Calu3 (cell line): ENCODE measurements at regions not wholly inside any gene's neighbourhood (a gene's known extent, or its start where the extent isn't known, plus 50 kb on each side); places are given as distances from the start of the nearest gene placed in this dataset.

Experiments used
- BruUV-seq: library from RNA; stranded (reverse); fragments of 400-500 nt; replicated peaks from 2 replicates; lab custom pipeline; 2021; lab: Mats Ljungman, UMichigan
- CTCF ChIA-PET: fragments of 300-600 bp; sonication (Branson Sonifier 250); formaldehyde crosslinking; loops from one replicate; lab custom pipeline; 2022; ENCODE audit warnings: antibody characterized with exemption; lab: Charles Lee
- DNase-seq: peaks from one replicate; pipeline ENCODE4 v3.0.0; 2022
- H3K27ac Mint-ChIP-seq: one replicate; pipeline ENCODE4 v1.8.0; 2022; ENCODE audit warnings: mixed read lengths; ENCODE audit not compliant: unreplicated experiment
- H3K27me3 Mint-ChIP-seq: one replicate; pipeline ENCODE4 v1.8.0; 2022; ENCODE audit warnings: mixed read lengths; ENCODE audit not compliant: unreplicated experiment
- H3K36me3 Mint-ChIP-seq: one replicate; pipeline ENCODE4 v1.8.0; 2022; ENCODE audit warnings: mild to moderate bottlenecking, moderate library complexity, mixed read lengths; ENCODE audit not compliant: insufficient read depth, unreplicated experiment
- H3K4me1 Mint-ChIP-seq: one replicate; pipeline ENCODE4 v1.8.0; 2022; ENCODE audit warnings: mild to moderate bottlenecking, low read depth, mixed read lengths; ENCODE audit not compliant: unreplicated experiment
- H3K4me3 Mint-ChIP-seq: one replicate; pipeline ENCODE4 v1.8.0; 2022; ENCODE audit warnings: mild to moderate bottlenecking, low read depth, moderate library complexity, mixed read lengths; ENCODE audit not compliant: unreplicated experiment
- H3K9me3 Mint-ChIP-seq: one replicate; pipeline ENCODE4 v1.8.0; 2022; ENCODE audit warnings: low read depth, mixed read lengths; ENCODE audit not compliant: unreplicated experiment
- CTCF ChIP-seq: fragments of 200-600 bp; IDR thresholded peaks from one replicate; pipeline ENCODE4 v1.8.0; 2022; ENCODE audit warnings: antibody characterized with exemption; ENCODE audit not compliant: unreplicated experiment
- intact Hi-C: fragments of 100-400 bp; cut with micrococcal nuclease; formaldehyde crosslinking; loops from one replicate; pipeline ENCODE4 v1.10.0; 2022; ENCODE audit not compliant: unreplicated experiment

- intact Hi-C loops: no loop called here
- peaks cover 51% of the 10 kb centered on the region for H3K27me3 Mint-ChIP-seq
- CTCF ChIA-PET: no interaction called here
- no peaks in the 10 kb centered on the region for H3K4me1 Mint-ChIP-seq
- no peak overlapping the region for H3K27ac Mint-ChIP-seq
- no peaks in the 10 kb centered on the region for H3K36me3 Mint-ChIP-seq
- no peaks in the 10 kb centered on the region for H3K9me3 Mint-ChIP-seq
- DNase-seq: no peak
- no peak overlapping the region for H3K4me3 Mint-ChIP-seq
- no peak for TF ChIP-seq CTCF
- no TSS peak for BruUV-seq
Observed at GRCh38 chr7:24017519-24017918, 266.5 kb upstream of the NPY start.

GRCh38 chr7:24018331-24018730 lies 265.7 kb upstream of the NPY start:
- H3K4me1 Mint-ChIP-seq: no peaks in the 10 kb centered on the region
- no peaks in the 10 kb centered on the region for H3K36me3 Mint-ChIP-seq
- CTCF ChIA-PET: no interaction called here
- no peak for TF ChIP-seq CTCF
- no peak overlapping the region for H3K27ac Mint-ChIP-seq
- no peak for DNase-seq
- no peak overlapping the region for H3K4me3 Mint-ChIP-seq
- H3K9me3 Mint-ChIP-seq: no peaks in the 10 kb centered on the region
- peaks cover 47% of the 10 kb centered on the region for H3K27me3 Mint-ChIP-seq
- intact Hi-C loops: no loop called here
- BruUV-seq: no TSS peak

GRCh38 chr7:24019841-24020240 lies 264.1 kb upstream of the NPY start:
- CTCF ChIA-PET: no interaction called here
- peaks cover 48% of the 10 kb centered on the region for H3K27me3 Mint-ChIP-seq
- DNase-seq: no peak
- no peak overlapping the region for H3K27ac Mint-ChIP-seq
- no peaks in the 10 kb centered on the region for H3K36me3 Mint-ChIP-seq
- BruUV-seq: no TSS peak
- TF ChIP-seq CTCF: no peak
- intact Hi-C loops: no loop called here
- no peaks in the 10 kb centered on the region for H3K9me3 Mint-ChIP-seq
- no peaks in the 10 kb centered on the region for H3K4me1 Mint-ChIP-seq
- H3K4me3 Mint-ChIP-seq: no peak overlapping the region

- TF ChIP-seq CTCF: no peak
- H3K27ac Mint-ChIP-seq: no peak overlapping the region
- no peak for DNase-seq
- BruUV-seq: no TSS peak
- peaks cover 35% of the 10 kb centered on the region for H3K27me3 Mint-ChIP-seq
- intact Hi-C loops: no loop called here
- no peaks in the 10 kb centered on the region for H3K36me3 Mint-ChIP-seq
- H3K9me3 Mint-ChIP-seq: no peaks in the 10 kb centered on the region
- H3K4me1 Mint-ChIP-seq: no peaks in the 10 kb centered on the region
- CTCF ChIA-PET: no interaction called here
- no peak overlapping the region for H3K4me3 Mint-ChIP-seq
Observed at GRCh38 chr7:24024276-24025068, 259.5 kb upstream of the NPY start.
